ENCODE measurements at regions not wholly inside any gene's neighbourhood (a gene's known extent, or its start where the extent isn't known, plus 50 kb on each side); places are given as distances from the start of the nearest gene placed in this dataset.
A peak's percentile ranks its signal among the peaks of the same experiment; 100 is the strongest.
"Not testable (repeated sequence)": the region's sequence is repeated elsewhere in the genome, so short reads cannot be mapped to it uniquely, and the experiment has no call there.

DNA sequence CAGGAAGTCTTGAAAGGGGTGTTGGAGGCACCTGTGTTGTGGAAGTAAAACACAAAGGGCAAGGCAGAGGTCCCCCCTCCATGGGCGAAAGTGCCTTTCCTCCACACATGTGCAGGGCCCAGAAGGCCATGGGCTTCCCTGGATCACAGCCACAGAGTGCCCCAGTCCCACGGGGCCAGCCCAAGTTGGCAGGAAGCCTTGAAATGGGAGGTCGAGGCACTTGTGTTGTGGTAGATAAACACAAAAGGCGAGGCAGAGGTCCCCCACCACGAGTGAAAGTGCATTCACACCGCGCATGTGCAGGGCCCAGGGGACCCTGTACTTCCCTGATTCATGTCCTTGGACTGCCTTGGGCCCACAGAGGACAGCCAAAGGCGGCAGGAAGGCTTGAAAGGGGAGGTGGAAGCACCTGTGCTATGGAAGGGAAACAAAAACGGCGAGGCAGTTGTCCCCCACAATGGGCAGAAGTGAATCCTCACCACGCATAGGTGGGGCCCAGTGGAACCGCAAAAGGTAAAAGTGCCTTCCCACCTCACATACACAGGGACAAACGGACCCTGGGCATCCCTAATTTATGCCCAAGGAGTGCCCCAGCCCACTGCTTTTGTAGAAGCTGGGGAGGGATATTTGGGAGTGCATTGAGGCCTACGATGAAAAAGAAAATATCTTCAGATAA lies 585.4 kb downstream of the ALG10 start:
- DNase-seq = no peak

DNA sequence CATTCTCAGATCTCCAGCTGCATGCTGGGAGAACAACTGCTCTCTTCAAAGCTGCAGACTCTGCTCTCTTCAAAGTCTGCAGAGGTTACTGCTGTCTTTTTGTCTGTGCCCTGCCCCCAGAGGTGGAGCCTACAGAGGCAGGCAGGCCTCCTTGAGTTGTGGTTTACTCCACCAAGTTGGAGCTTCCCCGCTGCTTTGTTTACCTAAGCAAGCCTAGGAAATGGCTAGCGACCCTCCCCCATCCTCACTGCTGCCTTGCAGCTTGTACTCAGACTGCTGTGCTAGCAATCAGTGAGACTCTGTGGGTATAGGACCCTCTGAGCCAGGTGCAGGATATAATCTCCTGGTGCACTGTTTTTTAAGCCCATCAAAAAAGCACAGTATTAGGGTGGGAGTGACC lies 591.7 kb downstream of the ALG10 start:
- not testable (repeated sequence) for DNase-seq

DNA sequence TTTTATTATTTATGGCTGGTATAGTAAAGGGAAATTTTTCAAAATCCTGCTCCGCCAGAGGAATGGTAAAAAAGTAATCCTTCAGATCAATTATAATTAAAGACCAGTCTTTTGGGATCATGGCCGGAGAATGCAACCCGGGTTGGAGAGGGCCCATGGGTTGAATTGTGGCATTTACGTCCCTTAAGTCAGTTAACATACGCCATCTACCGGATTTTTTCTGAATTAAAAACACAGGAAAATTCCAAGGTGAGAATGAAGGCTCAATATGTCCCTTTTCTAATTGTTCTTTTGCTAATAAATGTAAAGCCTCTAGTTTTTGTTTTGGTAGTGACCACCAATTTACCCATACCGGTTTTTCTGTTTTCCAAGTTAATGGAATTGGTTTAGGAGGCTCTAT lies 602.8 kb downstream of the ALG10 start:
- DNase-seq = peak; percentile 3

DNA sequence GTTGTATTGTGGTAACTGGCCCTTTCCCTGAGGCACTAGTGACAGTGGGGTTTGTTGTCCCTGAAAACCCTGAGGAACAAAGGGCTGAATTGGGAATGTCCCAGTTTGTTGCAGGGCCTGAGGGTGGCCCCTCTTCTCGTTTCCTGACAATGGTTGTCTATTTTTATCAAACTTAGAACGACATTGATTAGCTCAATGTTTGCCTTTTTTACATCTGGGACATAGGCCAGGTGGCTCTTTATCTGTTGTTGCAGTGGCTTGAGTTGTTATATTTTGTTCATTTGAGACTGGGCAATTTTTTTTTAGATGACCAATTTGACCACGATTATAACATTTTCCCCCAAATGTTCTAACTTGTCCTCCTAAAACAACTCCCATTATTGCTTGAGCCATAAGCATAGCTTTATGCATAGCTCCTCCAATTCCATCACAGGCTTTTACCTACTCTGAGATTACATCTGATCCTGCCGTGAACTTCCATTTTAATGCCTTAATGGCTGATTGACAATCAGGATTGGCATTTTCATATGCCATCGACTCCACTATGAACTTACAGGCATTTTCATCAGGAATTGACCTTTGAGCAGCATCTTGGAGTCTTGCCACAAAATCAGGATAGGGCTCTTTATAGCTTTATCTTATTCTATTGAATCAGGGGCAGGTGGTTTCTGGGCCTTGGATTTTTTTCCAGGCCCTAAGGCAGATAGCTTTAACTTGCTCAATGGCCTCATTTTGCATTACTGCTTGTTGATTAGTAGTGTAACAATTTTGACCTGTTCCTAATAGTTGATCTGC lies 604.3 kb downstream of the ALG10 start:
- no peak for DNase-seq

Data from GF-D8 (cell line).